NCI-H69 (cell line): ENCODE measurements at regions not wholly inside any gene's neighbourhood (a gene's known extent, or its start where the extent isn't known, plus 50 kb on each side); places are given as distances from the start of the nearest gene placed in this dataset.

Source experiments
- DNase-seq: peaks from one replicate; lab custom pipeline; 2025; lab: John Stamatoyannopoulos, UW

DNA sequence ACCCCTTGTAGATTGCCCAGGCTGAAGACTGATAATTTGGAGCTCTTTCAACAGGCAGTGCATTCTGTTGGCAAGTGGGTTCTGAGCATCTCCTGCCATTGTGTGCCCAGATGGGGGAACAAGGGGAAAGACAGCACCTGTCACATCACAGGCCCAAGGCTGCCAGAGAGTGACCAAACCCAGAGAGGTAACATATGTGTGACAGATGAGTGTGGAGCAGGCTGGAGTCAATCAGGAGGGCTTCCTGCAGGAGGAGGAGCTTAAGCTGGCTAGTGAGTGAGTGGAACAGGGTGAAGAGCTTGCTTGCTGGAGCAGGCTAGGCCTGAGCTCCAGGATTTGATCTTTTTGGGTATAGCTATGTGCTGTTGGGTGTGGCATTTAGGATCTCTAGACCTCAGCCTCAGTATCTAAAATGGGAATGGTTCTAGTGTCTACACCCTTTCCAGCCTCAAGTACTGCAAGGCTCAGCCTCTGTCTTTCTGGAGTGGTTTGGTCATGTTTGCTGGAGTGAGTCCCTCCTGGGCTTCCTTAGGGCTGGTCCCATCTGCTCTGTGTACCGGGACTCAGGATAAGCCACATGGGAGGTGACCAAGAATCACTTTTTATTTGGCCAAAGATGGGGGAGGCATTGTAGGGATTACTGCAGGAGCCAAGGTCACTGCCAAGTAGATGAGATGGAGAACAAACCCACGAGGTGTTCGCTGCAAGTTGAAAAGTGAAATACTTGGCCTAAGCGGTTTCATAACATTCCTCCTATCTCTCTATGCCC lies 152.4 kb upstream of the TSHZ3 start:
- no peak for DNase-seq

DNA sequence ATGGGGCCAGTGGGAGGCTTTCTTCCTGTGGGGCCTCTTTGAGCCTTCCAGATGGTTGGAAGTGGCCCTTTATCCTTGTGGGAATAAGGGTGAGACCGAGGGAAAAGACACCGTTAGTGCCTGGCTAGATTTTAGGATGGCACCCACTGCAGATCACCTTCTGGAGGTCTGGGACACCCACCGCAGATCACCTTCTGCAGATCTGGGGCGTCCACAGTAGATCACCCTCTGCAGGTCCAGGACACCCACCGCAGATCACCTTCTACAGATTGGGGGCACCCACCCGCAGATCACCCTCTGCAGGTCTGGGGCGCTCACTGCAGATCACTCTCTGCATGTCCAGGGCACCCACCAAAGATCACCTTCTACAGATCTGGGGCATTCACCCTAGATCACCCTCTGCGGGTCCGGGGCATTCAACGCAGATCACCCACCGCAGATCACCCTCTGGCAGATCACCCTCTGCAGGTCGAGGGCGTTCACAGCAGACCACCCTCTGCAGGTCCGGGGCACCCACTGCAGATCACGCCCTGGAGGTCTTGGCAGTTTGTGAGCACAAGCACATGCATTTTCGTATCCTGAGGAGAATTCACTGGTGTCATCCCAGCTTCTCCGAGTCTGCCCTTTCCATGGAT lies 153.4 kb upstream of the TSHZ3 start:
- DNase-seq, result no peak

DNA sequence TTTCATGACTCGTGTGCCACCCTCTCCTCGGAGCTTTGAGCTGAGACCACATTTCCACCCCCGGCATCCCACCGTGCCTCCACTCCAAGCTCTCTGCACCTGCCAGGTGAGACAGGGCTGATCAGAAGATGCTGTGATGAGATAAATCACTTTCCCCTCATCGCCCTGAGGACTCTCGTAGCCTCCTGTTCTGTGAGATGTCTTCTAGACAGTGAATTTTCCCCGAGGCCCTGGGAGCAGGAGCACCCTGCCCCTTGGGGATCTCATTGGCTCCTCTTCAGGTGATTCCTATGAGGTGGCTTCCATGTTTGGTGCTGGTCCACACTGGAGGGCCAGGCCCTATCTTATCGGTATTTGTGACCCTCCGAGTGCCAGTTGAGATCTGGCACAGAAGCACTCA lies 154.0 kb upstream of the TSHZ3 start:
- DNase-seq, result no peak

- no peak for DNase-seq
Observed at GRCh38 chr19:31504221-31504620, 155.0 kb upstream of the TSHZ3 start.

DNA sequence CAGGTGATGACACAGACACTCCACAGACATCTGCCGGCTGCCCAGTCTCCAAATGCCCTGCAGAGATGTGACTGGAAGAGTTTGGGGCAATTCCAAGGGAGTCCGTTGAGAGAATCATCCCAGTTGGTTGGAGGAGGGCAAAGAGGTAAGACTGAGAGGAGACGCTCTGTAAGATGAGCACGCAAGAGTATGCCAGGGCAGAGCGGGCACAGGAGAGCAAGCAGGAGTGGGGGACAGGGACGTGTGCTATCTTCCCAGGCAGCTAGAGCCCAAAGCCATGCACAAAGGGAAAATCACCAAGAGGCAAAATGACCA lies 156.3 kb upstream of the TSHZ3 start:
- no peak for DNase-seq

- no peak for DNase-seq
Observed at GRCh38 chr19:31506102-31506501, 156.9 kb upstream of the TSHZ3 start.

DNA sequence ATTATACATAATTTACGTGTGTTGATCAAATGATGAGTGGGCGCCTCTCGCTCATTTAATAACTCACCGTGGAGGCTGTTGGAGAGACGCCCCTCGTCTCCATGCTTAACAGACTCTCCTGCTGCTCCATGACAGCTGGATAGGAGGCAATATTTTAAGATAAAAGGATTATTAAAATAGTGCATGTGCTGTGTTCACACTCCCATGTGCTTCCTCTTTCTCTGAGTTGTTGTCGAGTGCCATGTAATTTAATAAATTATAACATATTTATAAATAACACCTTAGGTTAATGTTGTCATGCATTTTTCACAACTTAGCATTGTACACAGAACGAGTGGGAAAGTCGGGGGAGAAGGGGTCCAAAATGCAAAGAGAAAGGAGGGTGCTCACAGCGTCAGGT lies 161.4 kb upstream of the TSHZ3 start:
- no peak for DNase-seq

- DNase-seq, result no peak
Observed at GRCh38 chr19:31511098-31511497, 161.9 kb upstream of the TSHZ3 start.

GRCh38 chr19:31511696-31512095 lies 162.5 kb upstream of the TSHZ3 start:
- DNase-seq, result no peak

GRCh38 chr19:31512181-31512970 lies 163.1 kb upstream of the TSHZ3 start:
- no peak for DNase-seq

- DNase-seq, result no peak
Observed at GRCh38 chr19:31513841-31514240, 164.6 kb upstream of the TSHZ3 start.

DNA sequence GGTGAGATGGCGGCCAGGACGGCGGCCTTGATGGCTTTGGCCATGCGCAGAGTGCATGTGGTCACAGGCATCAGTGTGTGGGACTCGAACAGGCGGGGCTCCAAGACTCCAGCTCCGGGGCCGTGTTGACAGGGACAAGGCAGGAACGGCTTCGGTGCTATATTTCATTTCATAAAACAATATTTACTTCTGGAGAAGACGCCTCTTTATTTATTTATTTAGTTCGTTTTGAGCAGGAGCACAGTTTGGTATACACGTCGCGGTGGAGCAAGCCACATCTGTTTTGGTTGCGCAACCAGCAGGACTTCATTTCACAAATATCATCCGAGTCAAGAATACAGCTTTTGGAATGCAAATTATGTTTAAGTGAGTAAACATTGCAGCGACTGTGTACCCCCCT lies 166.7 kb upstream of the TSHZ3 start:
- DNase-seq, result no peak

DNA sequence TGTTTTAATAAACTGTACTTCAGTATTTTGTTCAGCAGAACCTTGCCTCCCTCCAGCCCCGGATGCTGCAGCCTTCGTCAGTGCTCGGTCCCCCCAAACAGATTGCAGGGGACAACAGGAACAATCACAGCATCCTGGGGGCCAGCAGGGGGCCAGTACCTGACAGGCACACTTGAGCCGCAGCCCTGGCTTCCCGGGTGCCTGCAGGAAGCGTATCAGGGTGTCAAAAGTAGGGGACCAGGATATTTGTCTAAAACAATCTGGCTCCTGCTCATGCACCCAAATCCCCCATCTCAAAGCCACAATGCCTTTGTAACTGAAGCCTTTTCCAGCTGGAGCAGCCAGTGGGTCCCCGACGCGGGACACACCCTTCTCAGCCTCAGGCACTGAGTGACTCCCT lies 167.5 kb upstream of the TSHZ3 start:
- DNase-seq, result no peak

- DNase-seq, result no peak
Observed at GRCh38 chr19:31517224-31518180, 168.3 kb upstream of the TSHZ3 start.

DNA sequence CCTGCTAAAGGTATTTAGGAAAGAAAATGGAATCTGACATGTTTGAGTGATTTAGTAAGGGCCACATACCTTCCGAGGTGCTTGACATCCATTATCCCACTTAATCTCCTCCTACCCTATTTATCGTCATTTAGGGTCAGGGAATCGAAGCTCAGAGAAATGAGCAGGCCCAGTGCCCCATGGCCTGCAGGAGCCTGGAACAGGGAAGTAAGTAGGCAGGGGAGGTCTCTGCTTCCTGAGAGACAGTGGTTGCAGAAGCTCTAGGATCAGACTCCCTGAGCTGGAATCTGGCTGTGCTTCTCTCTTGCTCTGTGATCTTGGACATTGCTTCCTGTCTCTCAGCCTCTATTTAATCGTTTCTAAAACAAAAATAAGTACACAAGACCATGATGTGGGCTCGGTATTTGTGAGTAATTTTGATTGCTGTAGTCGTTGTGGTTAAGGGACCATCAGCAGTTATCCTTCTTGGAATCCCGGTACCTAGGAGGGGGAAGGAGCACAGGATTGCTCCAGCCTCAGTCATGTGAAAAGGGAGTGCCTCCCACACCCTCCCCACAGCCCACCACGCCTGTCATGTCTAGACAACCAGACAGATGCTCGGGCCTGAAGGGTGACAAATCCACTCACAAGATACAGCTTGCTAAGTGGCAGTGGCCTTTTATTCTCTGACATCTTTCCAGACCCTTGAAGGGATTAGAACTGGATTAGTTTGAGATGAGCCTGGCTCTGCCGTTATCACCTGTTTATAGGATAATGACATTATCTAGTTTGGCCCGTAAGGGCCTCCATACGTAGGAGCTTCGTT lies 169.2 kb upstream of the TSHZ3 start:
- DNase-seq, result no peak

- no peak for DNase-seq
Observed at GRCh38 chr19:31519256-31519655, 170.0 kb upstream of the TSHZ3 start.

GRCh38 chr19:31519908-31520307 lies 170.7 kb upstream of the TSHZ3 start:
- DNase-seq, result no peak

GRCh38 chr19:31520633-31521032 lies 171.4 kb upstream of the TSHZ3 start:
- DNase-seq, result no peak

DNA sequence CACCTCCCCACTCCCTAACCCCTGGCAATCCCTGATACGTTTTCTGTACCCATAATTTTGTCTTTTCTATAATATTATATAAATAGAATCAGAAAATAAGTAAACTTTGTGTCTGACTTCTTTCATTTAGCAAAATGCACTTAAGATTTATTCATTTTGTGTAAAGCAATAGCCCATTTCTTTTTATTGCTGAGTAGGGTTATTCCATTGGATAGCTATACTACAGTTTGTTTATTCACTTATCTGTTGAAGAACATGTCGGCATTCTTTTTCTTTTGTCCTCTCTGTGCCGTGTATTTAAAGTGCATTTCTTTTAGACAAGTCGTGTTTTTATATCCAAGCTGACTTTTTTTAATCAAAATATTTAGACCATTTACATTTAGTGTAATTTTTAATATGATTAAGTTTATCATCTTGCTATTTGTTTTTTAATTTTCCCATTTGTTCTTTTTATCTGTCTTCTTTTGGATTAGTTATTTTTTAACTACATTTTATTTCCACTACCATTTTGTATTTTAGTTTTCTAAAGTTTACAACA lies 176.4 kb upstream of the TSHZ3 start:
- no peak for DNase-seq

- no peak for DNase-seq
Observed at GRCh38 chr19:31527443-31527842, 178.2 kb upstream of the TSHZ3 start.

- no peak for DNase-seq
Observed at GRCh38 chr19:31528261-31528660, 179.0 kb upstream of the TSHZ3 start.
